Activated naive CD8-positive, alpha-beta T cell treated with anti-CD3 and anti-CD28 coated beads, Interleukin-2, amount 10 ng/mL, durations not matched to agents 7 days and 5 days (primary cell): ENCODE measurements at regions not wholly inside any gene's neighbourhood (a gene's known extent, or its start where the extent isn't known, plus 50 kb on each side); places are given as distances from the start of the nearest gene placed in this dataset.

Experiments used
- ATAC-seq: fragments of 150-1000 bp; cut with Tn5 transposase; one replicate; pipeline ENCODE4 v1.10.0; 2021; ENCODE audit warnings: low read depth, moderate library complexity
- POLR2A ChIA-PET: fragments of 350-600 bp; sonication (Branson Sonifier 250); formaldehyde crosslinking; loops from one replicate; lab custom pipeline; 2021; ENCODE audit warnings: antibody characterized with exemption; lab: Charles Lee
- DNase-seq: peaks from one replicate; pipeline ENCODE4 v3.0.0; 2021
- H3K27ac Mint-ChIP-seq: one replicate; pipeline ENCODE4 v1.8.0; 2022; ENCODE audit warnings: mild to moderate bottlenecking, mixed read lengths
- H3K27me3 Mint-ChIP-seq: one replicate; pipeline ENCODE4 v1.8.0; 2022; ENCODE audit warnings: mild to moderate bottlenecking, moderate library complexity, mixed read lengths
- H3K36me3 Mint-ChIP-seq: one replicate; pipeline ENCODE4 v1.8.0; 2021; ENCODE audit warnings: mild to moderate bottlenecking, mixed read lengths
- H3K4me1 Mint-ChIP-seq: one replicate; pipeline ENCODE4 v1.8.0; 2021; ENCODE audit warnings: mixed read lengths
- H3K4me3 Mint-ChIP-seq: one replicate; pipeline ENCODE4 v1.8.0; 2022; ENCODE audit warnings: mild to moderate bottlenecking, moderate library complexity, mixed read lengths
- H3K9me3 Mint-ChIP-seq: one replicate; pipeline ENCODE4 v1.8.0; 2021; ENCODE audit warnings: mixed read lengths

- POLR2A ChIA-PET = no interaction called here
- H3K27ac Mint-ChIP-seq = no peak overlapping the region
- no peak overlapping the region for H3K4me3 Mint-ChIP-seq
- no peaks in the 10 kb centered on the region for H3K36me3 Mint-ChIP-seq
- no peaks in the 10 kb centered on the region for H3K4me1 Mint-ChIP-seq
- DNase-seq = no peak
- ATAC-seq = no peak
- peaks cover 55% of the 10 kb centered on the region for H3K27me3 Mint-ChIP-seq
- peaks cover 4% of the 10 kb centered on the region for H3K9me3 Mint-ChIP-seq
Observed at GRCh38 chr10:6756716-6757115, 176.6 kb upstream of the PRKCQ start.

GRCh38 chr10:6755781-6756460 lies 175.8 kb upstream of the PRKCQ start:
- H3K36me3 Mint-ChIP-seq = no peaks in the 10 kb centered on the region
- peaks cover 3% of the 10 kb centered on the region for H3K9me3 Mint-ChIP-seq
- H3K4me3 Mint-ChIP-seq = no peak overlapping the region
- no peak for ATAC-seq
- no peaks in the 10 kb centered on the region for H3K4me1 Mint-ChIP-seq
- H3K27ac Mint-ChIP-seq = no peak overlapping the region
- no peak for DNase-seq
- POLR2A ChIA-PET = no interaction called here
- peaks cover 55% of the 10 kb centered on the region for H3K27me3 Mint-ChIP-seq

GRCh38 chr10:6753644-6754043 lies 173.6 kb upstream of the PRKCQ start:
- Mint-ChIP-seq H3K4me1 (no peaks in the 10 kb centered on the region), H3K27me3 (peaks cover 40% of the 10 kb centered on the region), H3K9me3 (no peaks in the 10 kb centered on the region), H3K4me3 (no peak overlapping the region), H3K36me3 (no peaks in the 10 kb centered on the region), H3K27ac (no peak overlapping the region)
- DNase-seq (no peak), ATAC-seq (no peak)
- POLR2A ChIA-PET = no interaction called here

GRCh38 chr10:6751363-6751762 lies 171.3 kb upstream of the PRKCQ start:
- DNase-seq = no peak
- peaks cover 28% of the 10 kb centered on the region for H3K27me3 Mint-ChIP-seq
- no peaks in the 10 kb centered on the region for H3K9me3 Mint-ChIP-seq
- H3K4me3 Mint-ChIP-seq = no peak overlapping the region
- no peak overlapping the region for H3K27ac Mint-ChIP-seq
- no peak for ATAC-seq
- POLR2A ChIA-PET = no interaction called here
- no peaks in the 10 kb centered on the region for H3K4me1 Mint-ChIP-seq
- H3K36me3 Mint-ChIP-seq = no peaks in the 10 kb centered on the region

GRCh38 chr10:6748981-6749635 lies 169.0 kb upstream of the PRKCQ start:
- Mint-ChIP-seq H3K4me1 (no peaks in the 10 kb centered on the region), H3K27me3 (peaks cover 17% of the 10 kb centered on the region), H3K27ac (no peak overlapping the region), H3K4me3 (no peak overlapping the region), H3K36me3 (no peaks in the 10 kb centered on the region), H3K9me3 (no peaks in the 10 kb centered on the region)
- DNase-seq (no peak), ATAC-seq (no peak)
- POLR2A ChIA-PET = no interaction called here

GRCh38 chr10:6748029-6748428 lies 168.0 kb upstream of the PRKCQ start:
- POLR2A ChIA-PET = no interaction called here
- ATAC-seq (no peak), DNase-seq (no peak)
- Mint-ChIP-seq H3K4me1 (no peaks in the 10 kb centered on the region), H3K27ac (no peak overlapping the region), H3K36me3 (no peaks in the 10 kb centered on the region), H3K27me3 (peaks cover 10% of the 10 kb centered on the region), H3K4me3 (no peak overlapping the region), H3K9me3 (no peaks in the 10 kb centered on the region)

GRCh38 chr10:6746782-6747181 lies 166.7 kb upstream of the PRKCQ start:
- Mint-ChIP-seq H3K27ac (no peak overlapping the region), H3K9me3 (no peaks in the 10 kb centered on the region), H3K27me3 (peaks cover 8% of the 10 kb centered on the region), H3K36me3 (no peaks in the 10 kb centered on the region), H3K4me3 (no peak overlapping the region), H3K4me1 (no peaks in the 10 kb centered on the region)
- ATAC-seq (no peak), DNase-seq (no peak)
- POLR2A ChIA-PET = no interaction called here

- H3K4me3 Mint-ChIP-seq = no peak overlapping the region
- no peaks in the 10 kb centered on the region for H3K9me3 Mint-ChIP-seq
- peaks cover 1% of the 10 kb centered on the region for H3K4me1 Mint-ChIP-seq
- DNase-seq = no peak
- POLR2A ChIA-PET = no interaction called here
- H3K36me3 Mint-ChIP-seq = no peaks in the 10 kb centered on the region
- no peak for ATAC-seq
- no peak overlapping the region for H3K27ac Mint-ChIP-seq
- H3K27me3 Mint-ChIP-seq = peaks cover 13% of the 10 kb centered on the region
Observed at GRCh38 chr10:6743291-6743849, 163.3 kb upstream of the PRKCQ start.

- POLR2A ChIA-PET = no interaction called here
Observed at GRCh38 chr10:6741541-6741941, 161.5 kb upstream of the PRKCQ start.

GRCh38 chr10:6739530-6740174 lies 159.6 kb upstream of the PRKCQ start:
- ATAC-seq (no peak), DNase-seq (no peak)
- Mint-ChIP-seq H3K4me3 (no peak overlapping the region), H3K9me3 (no peaks in the 10 kb centered on the region), H3K27me3 (peaks cover 29% of the 10 kb centered on the region), H3K4me1 (peaks cover 6% of the 10 kb centered on the region), H3K36me3 (no peaks in the 10 kb centered on the region), H3K27ac (no peak overlapping the region)
- POLR2A ChIA-PET = no interaction called here

More at GRCh38 chr10:6741541-6741941, 161.5 kb upstream of the PRKCQ start:
- H3K9me3 Mint-ChIP-seq = no peaks in the 10 kb centered on the region
- no peaks in the 10 kb centered on the region for H3K36me3 Mint-ChIP-seq
- H3K27me3 Mint-ChIP-seq = peaks cover 19% of the 10 kb centered on the region
- ATAC-seq = no peak
- peaks cover 6% of the 10 kb centered on the region for H3K4me1 Mint-ChIP-seq
- no peak for DNase-seq
- H3K4me3 Mint-ChIP-seq = no peak overlapping the region
- no peak overlapping the region for H3K27ac Mint-ChIP-seq

GRCh38 chr10:6738112-6738768 lies 158.2 kb upstream of the PRKCQ start:
- H3K4me3 Mint-ChIP-seq = peak overlapping the region; percentile 20
- no peaks in the 10 kb centered on the region for H3K9me3 Mint-ChIP-seq
- no peak for ATAC-seq
- peaks cover 6% of the 10 kb centered on the region for H3K4me1 Mint-ChIP-seq
- POLR2A ChIA-PET = no interaction called here
- peaks cover 36% of the 10 kb centered on the region for H3K27me3 Mint-ChIP-seq
- no peak for DNase-seq
- H3K36me3 Mint-ChIP-seq = no peaks in the 10 kb centered on the region
- H3K27ac Mint-ChIP-seq = no peak overlapping the region

- Mint-ChIP-seq H3K9me3 (no peaks in the 10 kb centered on the region), H3K27ac (no peak overlapping the region)
Observed at GRCh38 chr10:6737758-6738111, 157.7 kb upstream of the PRKCQ start.

GRCh38 chr10:6737080-6737641 lies 157.1 kb upstream of the PRKCQ start:
- Mint-ChIP-seq H3K27ac (no peak overlapping the region), H3K4me3 (no peak overlapping the region), H3K9me3 (no peaks in the 10 kb centered on the region), H3K27me3 (peaks cover 39% of the 10 kb centered on the region), H3K4me1 (peaks cover 6% of the 10 kb centered on the region), H3K36me3 (no peaks in the 10 kb centered on the region)
- no peak for ATAC-seq
- no peak for DNase-seq
- POLR2A ChIA-PET = no interaction called here

More at GRCh38 chr10:6737758-6738111, 157.7 kb upstream of the PRKCQ start:
- DNase-seq = no peak
- ATAC-seq = no peak
- Mint-ChIP-seq H3K4me3 (no peak overlapping the region), H3K27me3 (peaks cover 40% of the 10 kb centered on the region), H3K4me1 (peaks cover 6% of the 10 kb centered on the region), H3K36me3 (no peaks in the 10 kb centered on the region)
- POLR2A ChIA-PET = no interaction called here
